ENCODE measurements at regions not wholly inside any gene's neighbourhood (a gene's known extent, or its start where the extent isn't known, plus 50 kb on each side); places are given as distances from the start of the nearest gene placed in this dataset.
A peak's percentile ranks its signal among the peaks of the same experiment; 100 is the strongest.
"Not testable (repeated sequence)": the region's sequence is repeated elsewhere in the genome, so short reads cannot be mapped to it uniquely, and the experiment has no call there.

DNA sequence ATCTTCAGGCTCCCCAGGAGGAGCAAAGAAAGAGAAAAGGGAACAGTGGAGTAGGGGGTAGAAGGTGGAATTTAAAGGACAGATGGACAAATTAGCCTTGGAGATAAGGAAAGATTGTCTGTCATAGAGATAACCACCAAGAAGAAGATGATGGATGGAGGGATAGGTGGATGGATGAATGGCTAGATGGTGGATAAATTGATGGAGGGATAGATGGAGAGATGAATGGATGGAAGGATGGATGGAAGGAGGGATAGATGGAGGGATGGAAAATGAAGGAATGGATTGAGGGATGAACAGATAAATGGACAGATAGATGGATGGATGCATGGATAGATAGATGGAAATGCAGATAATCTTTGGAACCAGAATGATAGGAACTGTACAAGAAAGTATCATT, 102.8 kb downstream of the TNFAIP3 start:
- DNase-seq (ENCODE audit: low read depth), result no peak

DNA sequence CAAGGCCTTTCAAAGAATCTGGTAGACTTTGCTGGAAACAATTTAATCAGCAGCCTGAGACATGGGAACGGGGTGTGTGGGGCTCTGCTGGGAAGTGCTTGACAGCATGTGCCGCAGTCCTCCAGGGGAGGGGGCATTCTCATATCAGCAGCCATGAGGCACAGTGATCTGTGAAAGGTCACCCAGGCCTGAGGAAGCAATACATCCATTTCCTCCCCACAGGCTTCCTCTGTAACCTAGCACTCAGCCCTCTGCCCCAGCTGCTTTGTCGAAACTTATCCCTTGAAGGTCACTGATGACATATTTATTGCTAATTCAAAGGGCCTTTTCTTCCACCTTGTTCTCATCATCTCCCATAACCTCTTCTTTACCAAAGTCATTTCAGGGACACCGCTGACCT, 103.3 kb downstream of the TNFAIP3 start:
- no peak for DNase-seq (ENCODE audit: low read depth)

DNA sequence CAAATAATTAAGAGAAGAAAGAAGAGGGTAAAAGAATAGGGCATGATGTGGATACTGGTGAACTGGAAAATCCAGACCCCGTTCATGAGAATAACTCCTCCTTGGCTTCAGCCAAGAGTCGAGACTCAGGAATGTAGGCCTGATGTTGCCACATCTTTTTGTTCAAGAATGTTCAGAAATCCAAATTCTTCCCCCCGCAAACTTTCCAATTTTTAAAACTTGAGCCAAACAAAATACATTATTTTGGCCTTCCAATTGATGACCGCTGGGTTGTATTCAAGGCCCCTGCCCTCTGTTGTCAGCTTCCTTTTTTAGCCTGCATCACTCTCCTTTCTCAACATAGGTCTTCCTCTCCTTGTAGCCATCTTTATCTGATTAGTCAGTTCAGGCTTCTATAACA, 106.1 kb downstream of the TNFAIP3 start:
- no peak for DNase-seq (ENCODE audit: low read depth)

DNA sequence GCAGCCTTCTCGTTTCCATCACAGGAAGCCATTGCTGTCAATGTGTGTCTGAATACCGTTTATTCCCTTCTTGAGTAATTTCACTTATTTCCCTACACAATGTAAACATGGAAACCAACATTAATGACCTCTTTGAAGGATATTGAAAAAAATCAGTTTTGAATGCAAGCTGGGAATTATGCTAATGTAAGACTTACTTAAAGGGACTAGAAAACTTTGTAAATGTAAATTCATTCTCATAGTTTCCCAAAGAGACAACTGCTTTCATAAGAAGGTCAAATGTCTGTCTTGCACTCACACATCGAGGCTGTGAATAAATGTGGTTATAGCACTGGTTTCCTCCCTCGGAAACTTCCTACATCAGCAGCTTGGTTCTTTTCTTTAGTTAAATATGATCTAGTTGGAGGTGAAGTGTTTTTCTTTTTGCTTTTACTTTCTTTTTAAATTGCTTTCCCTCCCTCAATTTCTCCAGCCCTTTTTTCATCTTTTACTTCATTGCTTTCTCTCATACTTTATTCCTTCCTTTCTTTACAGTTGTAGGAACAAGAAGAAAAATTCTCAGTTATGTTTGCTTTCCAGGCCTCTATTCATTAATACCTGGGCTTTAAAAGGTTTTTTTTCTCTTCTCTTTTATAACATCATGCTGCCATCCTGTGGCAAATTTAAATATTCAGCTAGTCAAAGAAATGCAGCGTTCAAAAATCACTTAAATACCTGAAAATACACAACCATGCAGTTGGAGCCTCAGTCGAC, 108.3 kb downstream of the TNFAIP3 start:
- no peak for DNase-seq (ENCODE audit: low read depth)

DNA sequence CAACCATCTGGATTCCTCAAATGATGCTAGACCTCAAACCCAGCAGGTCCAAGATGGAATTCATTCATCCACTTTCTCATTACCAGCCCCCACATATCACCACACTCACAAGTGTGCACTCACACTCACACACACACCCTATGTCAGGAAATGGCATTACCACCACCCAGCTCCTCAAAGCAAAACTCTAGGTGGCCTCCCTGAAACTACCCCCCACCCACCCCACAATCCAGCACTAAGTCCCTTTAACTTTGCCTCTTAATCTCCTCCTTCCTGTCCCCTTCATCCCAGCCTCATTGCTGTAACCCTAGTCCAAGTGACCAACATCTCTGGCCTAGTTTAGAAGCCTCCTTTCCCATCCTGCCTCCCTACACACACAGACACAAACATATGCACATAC, 109.4 kb downstream of the TNFAIP3 start:
- DNase-seq (ENCODE audit: low read depth), result no peak

DNA sequence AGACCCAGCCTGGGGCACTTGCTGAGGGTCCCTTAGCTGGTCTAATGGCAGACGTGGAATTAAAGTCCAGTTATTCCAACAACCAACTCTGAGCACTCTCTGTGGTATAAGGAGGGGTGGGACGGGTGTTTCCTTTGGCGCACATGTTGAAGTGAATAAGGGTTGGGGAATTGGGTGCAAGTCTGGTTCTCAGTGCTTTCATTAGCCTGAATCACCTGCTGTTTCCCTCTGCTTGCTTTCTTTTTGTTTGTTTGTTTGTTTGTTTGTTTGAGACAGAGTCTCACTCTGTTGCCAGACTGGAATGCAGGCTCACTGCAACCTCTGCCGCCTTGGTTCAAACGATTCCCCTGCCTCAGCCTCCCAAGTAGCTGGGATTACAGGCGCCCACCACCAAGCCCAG, 110.1 kb downstream of the TNFAIP3 start:
- DNase-seq (ENCODE audit: low read depth), result no peak

DNA sequence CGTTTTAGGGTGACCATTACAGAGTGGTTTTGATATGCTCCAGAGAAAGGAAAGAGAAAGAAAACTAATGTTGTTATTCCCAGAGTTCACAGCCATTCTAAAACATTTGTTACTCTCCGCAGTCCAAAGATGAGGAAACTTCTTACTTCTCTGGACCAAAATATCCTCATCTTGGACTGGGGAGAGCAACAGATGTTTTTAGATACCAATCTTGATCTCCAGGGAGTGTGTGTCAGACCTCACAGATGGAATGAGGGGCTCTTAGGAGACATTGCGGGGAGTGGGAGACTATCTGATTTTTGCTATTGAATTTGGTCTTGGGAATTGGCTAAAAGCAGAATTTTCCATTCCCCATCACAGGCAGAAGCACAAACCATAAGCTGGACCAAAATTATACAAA, 110.8 kb downstream of the TNFAIP3 start:
- DNase-seq (ENCODE audit: low read depth), result no peak

DNA sequence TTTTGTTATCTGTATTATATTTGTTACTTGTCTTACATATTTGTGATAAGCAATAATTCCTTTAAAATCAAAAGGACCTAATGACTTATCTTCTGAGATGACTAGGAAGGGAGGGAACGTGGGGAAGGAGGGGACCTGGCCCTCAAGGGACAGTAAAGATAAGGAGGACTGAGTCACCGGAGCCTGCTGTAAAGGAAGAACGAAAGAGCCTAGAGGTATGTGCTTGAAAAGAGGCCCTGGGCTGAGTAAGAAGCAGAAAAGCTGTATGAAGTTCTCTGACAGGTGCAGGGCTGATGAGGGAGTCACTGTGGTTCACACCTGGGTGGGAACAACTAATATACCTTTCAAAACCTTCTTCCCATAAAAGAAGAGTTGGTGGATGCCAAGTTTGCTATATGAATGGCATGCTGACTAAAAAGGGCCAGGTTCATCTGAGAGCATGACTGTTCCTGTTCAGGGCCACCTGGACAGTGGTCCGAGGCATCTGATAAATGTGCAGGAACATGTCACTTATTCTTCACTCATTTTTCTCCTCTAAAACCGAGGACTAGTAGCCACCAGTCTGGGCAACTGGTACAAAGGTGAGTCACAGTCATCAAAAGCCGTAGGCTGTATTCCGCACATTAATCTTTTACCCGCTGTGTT, 111.3 kb downstream of the TNFAIP3 start:
- DNase-seq (ENCODE audit: low read depth), result no peak

DNA sequence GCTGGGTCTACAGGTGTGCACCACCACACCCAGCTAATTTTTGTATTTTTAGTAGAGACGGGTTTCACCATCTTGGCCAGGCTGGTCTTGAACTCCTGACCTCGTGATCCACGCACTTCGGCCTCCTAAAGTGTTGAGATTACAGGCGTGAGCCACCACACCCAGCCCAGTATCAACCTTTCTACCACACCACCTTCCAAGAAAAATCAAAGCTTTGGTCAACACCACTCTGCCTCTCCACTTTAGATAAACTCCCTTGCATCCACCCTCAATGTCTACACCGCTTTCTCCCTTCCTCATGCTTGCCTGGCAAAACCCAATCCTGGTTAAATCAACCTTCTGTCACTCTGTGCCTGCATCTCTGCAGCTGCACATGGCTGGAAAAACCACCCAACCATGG, 112.2 kb downstream of the TNFAIP3 start:
- not testable (repeated sequence) for DNase-seq (ENCODE audit: low read depth)

DNA sequence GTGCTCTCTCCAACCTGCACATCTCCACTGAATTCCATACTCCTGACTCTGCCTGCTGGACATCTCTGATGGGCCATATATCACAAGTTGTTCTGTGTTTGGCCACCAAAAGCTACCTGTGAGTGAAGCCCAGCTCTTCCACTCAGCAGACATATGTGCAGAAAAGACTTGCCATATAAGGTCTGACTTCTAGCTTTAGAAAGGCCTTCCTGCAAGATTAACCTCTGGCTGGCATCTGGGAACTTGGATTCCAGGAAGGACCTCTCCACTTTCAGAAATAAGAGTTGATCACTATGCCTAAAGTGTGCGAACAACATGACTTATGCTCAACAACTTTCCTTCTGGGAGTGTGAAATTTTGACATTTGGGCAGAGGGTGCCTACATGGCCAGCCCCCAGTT, 113.7 kb downstream of the TNFAIP3 start:
- DNase-seq (ENCODE audit: low read depth), result no peak

DNA sequence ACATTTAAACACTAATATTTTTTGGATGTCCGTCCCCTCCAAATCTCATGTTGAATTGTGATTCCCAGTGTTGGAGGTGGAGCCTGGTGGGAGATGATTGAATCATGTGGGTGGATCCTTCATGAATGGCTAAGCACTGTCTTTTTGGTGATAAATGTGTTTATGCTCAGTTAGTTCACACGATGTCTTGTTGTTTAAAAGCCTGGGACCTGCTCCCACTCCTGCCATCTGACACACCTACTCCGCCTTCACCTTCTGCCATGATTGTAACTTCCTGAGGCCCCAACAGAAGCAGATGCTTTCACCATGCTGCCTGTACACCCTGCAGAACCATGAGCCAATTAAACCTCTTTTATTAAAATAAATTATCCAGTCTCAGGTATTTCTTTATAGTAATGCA, 114.7 kb downstream of the TNFAIP3 start:
- no peak for DNase-seq (ENCODE audit: low read depth)

DNA sequence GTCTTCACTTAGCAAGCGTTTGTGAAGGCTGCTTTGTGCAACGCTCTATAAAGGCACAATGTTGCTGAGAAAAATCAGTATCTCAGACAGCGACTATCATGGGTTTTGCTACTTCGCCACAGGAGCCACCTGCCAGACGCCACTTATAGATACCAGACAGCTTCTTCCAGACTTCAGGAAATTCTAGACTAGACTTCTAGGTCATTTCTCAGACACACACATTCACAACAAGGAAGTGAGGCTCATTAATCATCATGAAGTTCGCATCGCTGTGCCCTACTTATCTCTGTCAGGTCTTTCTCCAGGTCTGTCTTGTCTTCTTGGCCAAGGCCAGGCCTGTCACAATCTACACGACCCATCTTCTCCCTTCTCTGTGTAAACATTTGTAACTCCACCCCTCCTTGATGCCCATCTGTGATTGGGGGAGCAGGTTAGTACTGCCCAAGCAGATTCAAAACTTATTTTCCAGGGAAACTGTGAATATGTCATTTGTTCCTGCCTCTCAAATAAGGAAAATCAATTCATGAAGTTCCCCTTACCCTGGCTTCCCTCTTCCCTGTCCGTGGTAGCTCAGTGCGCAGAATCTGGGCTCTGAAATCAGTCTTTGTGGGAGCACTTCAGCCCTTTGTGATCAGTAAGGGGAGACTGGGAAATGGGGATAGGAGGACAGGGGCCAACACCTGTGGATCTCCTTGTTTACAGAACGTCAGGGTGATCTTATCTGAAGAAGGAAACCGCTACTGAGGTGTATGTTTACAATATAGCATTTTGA, 115.5 kb downstream of the TNFAIP3 start:
- no peak for DNase-seq (ENCODE audit: low read depth)

DNA sequence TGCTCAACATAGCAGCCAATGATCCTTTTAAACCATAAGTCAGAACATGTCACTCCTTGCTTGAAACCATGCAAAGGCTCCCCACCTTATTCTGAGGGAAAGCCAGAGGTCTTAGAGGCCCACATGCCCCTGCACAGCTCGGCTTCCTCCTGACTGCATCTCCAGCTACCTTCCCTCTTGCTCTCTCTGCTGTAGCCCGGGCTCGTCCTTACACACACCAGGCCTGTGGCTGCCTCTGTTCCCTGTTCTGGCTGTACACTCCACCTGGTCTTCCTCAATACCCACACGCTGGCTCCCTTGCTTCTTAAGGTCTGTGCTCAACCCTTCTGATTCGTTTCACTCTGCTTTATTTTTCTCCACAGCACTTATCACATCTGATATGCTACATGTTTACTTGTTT, 116.2 kb downstream of the TNFAIP3 start:
- DNase-seq (ENCODE audit: low read depth), result no peak

DNA sequence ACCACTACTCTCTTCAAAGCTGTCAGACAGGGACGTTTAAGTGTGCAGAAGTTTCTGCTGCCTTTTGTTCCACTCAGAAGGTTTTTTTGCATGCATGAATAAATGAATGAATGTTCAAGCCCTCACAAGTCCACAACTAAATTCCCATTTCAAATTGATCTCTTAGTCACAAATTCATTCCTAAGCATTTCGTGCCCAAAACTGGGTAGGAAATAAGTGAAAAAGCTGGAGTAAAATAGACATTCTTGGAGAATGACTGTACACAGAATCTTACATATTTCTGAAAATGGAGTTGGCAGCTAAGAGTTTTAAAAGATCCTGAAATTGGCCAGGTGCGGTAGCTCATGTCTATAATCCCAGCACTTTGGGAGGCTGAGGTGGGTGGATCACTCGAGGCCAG, 117.6 kb downstream of the PERP start:
- no peak for DNase-seq (ENCODE audit: low read depth)

DNA sequence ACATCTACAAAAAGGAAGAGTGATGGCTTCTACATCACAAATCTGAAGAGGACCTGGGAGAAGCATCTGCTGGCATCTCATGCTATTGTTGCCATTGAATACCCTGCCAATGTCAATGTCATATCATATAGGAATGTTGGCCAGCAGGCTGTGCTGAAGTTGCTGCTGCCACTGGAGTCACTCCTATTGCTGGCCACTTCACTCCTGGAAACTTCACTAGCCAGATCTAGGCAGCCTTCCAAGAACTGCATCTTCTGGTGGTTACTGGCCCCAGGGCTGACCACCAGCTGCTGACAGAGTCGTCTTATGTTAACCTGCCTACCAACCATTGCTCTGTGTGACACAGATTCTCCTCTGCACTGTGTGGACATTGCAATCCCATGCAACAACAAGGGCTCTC, 111.8 kb downstream of the PERP start:
- no peak for DNase-seq (ENCODE audit: low read depth)

DNA sequence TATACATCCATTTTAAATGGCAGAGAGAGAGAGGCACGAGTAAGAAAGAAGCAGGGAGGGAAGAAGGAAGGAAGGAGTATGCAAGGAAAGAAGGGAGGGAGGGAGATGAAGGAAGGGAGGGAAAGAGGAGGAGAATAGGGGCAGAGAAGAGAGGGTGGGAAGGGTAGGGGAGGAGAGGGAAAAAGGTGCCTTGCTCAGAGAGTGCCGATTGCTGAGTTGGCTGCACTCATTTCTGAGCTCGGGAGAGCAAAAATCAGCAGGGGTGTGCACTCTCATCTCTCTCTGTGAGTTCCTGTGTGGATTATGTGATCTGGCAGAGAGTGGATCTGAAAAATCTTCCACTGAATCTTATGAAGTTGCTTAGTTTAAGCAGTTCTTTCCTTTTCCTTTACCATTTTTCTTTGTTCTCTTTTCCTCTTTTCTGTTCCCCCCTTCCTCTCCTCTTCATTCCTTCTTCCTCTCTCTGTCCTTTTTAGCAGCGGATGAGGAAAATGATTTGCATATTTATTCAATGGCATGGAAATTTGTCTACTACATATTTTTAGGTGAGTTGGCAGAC, 108.7 kb downstream of the PERP start:
- DNase-seq (ENCODE audit: low read depth), result no peak

DNA sequence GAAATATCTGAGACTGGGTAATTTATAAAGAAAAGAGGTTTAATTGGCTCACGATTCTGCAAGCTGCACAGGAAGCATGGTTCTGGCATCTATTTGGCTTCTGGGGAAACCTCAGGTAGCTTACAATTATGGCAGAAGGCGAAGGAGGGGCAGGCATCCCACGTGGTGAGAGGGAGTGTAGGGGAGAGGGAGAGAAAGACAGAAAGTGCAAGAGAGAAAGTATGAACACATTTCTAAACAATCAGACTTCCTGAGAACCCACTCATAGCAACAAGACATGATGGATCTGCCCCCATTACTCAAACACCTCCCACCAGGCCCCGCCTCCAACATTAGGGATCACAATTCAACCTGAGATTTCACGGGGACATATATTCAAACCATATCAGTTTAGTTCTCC, 107.4 kb downstream of the PERP start:
- no peak for DNase-seq (ENCODE audit: low read depth)

DNA sequence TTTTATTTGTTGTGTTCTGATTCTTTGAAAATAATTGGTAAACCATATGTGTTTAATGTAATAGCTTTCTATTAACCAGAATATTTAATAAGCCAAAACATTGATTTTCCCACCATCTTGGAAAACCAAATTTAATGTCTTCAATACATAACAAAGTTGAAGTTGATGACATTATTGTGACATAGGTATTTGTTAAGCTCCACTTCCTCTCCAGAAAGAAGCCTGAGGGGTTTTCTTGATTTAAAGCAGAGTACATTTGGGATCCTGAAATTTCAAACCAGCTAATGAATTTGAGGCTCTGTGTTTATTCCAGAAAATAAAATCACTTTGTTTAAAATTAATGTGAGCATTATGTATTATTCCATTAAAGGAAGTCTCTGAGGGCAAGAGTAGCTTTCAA, 106.3 kb downstream of the PERP start:
- no peak for DNase-seq (ENCODE audit: low read depth)

DNA sequence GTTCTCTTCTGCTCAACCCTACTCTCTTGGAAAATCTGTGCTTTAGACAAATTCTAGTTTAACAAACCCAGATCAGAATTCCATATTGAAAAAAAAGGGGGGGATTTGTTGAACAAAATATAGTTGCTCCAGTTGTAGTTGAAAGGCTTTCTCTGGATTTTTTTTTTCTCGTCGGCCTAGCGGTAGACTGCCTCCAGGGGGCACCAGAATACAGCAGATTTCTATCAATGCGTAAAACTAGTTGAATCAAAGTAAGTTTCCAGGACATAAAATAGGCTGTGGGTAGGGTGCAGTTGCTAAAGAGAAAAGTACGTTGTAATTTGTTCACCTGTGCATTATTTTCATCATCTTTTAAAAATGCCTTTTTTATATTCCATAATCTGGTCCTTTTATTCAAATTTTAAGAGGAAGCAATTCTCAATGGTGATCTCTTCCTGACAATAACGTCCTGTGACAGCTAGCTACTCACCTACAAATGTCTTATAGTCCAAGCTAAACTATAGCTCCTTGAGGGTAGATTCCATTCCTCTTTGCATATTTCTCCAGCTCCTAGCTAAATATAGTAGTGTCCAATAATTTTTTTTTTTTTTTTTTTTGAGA, 105.4 kb downstream of the PERP start:
- peak; percentile 33 for DNase-seq (ENCODE audit: low read depth)

DNA sequence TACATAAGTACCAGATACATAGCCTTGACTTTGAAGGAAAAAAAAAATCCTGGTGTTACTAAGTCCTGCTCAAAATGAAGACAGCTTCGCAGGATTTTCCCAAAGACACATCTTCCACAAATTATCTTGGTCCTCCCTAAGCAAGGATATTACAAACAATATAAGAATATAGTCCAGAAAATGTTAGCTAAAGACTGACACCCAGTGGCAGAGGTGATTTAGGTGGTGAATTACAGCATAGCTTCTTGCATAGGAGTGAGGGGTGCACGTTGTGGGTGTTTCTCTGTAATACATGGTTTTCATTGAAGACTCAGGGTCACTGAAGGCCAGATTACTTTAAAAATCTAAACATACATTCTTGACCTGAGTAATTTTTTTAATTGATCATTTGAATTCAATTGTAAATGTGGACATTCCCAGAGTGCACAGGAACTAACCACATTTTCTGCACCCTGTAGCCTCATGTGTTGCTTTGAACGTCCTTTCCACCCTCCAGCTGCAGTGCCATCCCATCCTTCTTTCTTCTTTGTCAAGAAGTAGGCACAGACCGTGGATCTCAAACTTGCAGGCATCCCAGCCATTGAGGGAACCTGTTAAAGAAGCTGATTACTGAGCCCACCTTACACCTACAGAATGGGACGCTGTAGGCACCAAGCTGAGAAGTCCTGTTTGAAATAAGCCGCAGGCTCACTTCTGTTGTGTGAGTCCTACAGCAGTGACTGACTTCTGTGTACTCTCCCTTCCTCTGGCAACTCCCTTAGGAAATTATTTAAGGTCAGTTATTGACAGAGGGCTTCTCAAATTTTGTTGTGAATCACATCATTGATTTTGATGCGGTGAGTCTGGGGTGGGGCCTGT, 102.6 kb downstream of the PERP start:
- no peak for DNase-seq (ENCODE audit: low read depth)

DNA sequence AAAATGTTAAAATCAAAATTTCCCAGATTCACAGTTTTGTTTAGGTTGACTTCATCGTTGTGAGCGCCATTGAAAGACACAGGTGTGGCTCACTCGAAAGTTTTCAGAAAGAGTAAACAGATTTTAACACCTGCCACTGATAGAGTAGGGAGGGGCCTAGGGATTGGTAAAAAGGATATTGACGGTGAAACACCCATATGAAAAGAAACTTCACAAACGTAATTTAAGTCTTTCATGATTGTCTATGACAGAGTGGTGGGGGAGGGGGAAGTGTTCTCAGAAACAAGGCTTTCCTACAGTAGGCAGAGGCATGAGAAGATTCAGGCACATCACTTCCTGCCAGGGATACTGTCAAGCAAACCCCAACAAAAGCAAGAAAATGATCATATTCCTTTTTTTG, 101.4 kb downstream of the PERP start:
- no peak for DNase-seq (ENCODE audit: low read depth)

Data from stimulated activated CD8-positive, alpha-beta memory T cell treated with anti-CD3 and anti-CD28 coated beads, Interleukin-7, amount 100 ng/mL, for 24 hours (primary cell).